Colonic mucosa (tissue), 4 donors: ENCODE measurements at regions not wholly inside any gene's neighbourhood (a gene's known extent, or its start where the extent isn't known, plus 50 kb on each side); places are given as distances from the start of the nearest gene placed in this dataset.

Source experiments
- DNase-seq: peaks from one replicate; pipeline ENCODE4 v3.0.0-alpha.2; 2020
- H3K27ac ChIP-seq: fragments of 200-600 bp; one replicate; pipeline ENCODE4 v1.8.0; 2021
- H3K27me3 ChIP-seq: fragments of 200-600 bp; one replicate; pipeline ENCODE4 v1.8.0; 2021
- H3K36me3 ChIP-seq: fragments of 200-600 bp; one replicate; pipeline ENCODE4 v1.8.0; 2021
- H3K4me1 ChIP-seq: fragments of 200-600 bp; one replicate; pipeline ENCODE4 v1.8.0; 2021; ENCODE audit warnings: mild to moderate bottlenecking
- H3K4me3 ChIP-seq: fragments of 200-600 bp; one replicate; pipeline ENCODE4 v1.8.0; 2021
- H3K9ac ChIP-seq, 2 donors: one replicate each; pipeline ENCODE4 v1.7.0; 2013; ENCODE audit warnings: control low read depth in 2 of 2, low read depth in 2 of 2, low read length in 2 of 2
- H3K9me3 ChIP-seq: fragments of 200-600 bp; one replicate; pipeline ENCODE4 v1.8.0; 2021
- intact Hi-C: fragments of 100-400 bp; cut with DNase I; formaldehyde crosslinking; loops from one replicate; pipeline ENCODE4 v1.14.1; 2022
- TF ChIP-seq, protein P1 (sequence below): fragments of 200-600 bp; IDR thresholded peaks from one replicate; pipeline ENCODE4 v1.8.0; 2022; ENCODE audit warnings: antibody characterized with exemption, mild to moderate bottlenecking
- donor health status: healthy.
- donor health status: DM: no; HTN: no; CAD: no.
- donor health status: DM: no; HTN: no; CAD: no.

GRCh38 chr3:5430701-5431100 lies 243.2 kb downstream of the EDEM1 start:
- H3K36me3 ChIP-seq = no peaks in the 10 kb centered on the region
- H3K9ac ChIP-seq = no peak overlapping the region
- TF ChIP-seq, protein P1, sequence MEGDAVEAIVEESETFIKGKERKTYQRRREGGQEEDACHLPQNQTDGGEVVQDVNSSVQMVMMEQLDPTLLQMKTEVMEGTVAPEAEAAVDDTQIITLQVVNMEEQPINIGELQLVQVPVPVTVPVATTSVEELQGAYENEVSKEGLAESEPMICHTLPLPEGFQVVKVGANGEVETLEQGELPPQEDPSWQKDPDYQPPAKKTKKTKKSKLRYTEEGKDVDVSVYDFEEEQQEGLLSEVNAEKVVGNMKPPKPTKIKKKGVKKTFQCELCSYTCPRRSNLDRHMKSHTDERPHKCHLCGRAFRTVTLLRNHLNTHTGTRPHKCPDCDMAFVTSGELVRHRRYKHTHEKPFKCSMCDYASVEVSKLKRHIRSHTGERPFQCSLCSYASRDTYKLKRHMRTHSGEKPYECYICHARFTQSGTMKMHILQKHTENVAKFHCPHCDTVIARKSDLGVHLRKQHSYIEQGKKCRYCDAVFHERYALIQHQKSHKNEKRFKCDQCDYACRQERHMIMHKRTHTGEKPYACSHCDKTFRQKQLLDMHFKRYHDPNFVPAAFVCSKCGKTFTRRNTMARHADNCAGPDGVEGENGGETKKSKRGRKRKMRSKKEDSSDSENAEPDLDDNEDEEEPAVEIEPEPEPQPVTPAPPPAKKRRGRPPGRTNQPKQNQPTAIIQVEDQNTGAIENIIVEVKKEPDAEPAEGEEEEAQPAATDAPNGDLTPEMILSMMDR = no peak
- no peak overlapping the region for H3K27ac ChIP-seq
- intact Hi-C loops = no loop called here
- H3K27me3 ChIP-seq = no peaks in the 10 kb centered on the region
- DNase-seq = no peak
- no peak overlapping the region for H3K4me3 ChIP-seq
- H3K9me3 ChIP-seq = no peaks in the 10 kb centered on the region
- no peaks in the 10 kb centered on the region for H3K4me1 ChIP-seq

GRCh38 chr3:5431146-5431545 lies 243.6 kb downstream of the EDEM1 start:
- no peaks in the 10 kb centered on the region for H3K27me3 ChIP-seq
- H3K4me1 ChIP-seq = no peaks in the 10 kb centered on the region
- intact Hi-C loops = no loop called here
- no peak overlapping the region for H3K9ac ChIP-seq
- H3K27ac ChIP-seq = no peak overlapping the region
- no peaks in the 10 kb centered on the region for H3K9me3 ChIP-seq
- H3K36me3 ChIP-seq = no peaks in the 10 kb centered on the region
- TF ChIP-seq, protein P1 = no peak
- no peak overlapping the region for H3K4me3 ChIP-seq
- no peak for DNase-seq

GRCh38 chr3:5431811-5432378 lies 244.4 kb downstream of the EDEM1 start:
- Histone ChIP-seq H3K9ac (no peak overlapping the region), H3K9me3 (no peaks in the 10 kb centered on the region), H3K27me3 (no peaks in the 10 kb centered on the region), H3K27ac (no peak overlapping the region), H3K4me3 (no peak overlapping the region), H3K36me3 (no peaks in the 10 kb centered on the region), H3K4me1 (no peaks in the 10 kb centered on the region)
- intact Hi-C loops = no loop called here
- no peak for DNase-seq
- TF ChIP-seq, protein P1 = no peak

DNA sequence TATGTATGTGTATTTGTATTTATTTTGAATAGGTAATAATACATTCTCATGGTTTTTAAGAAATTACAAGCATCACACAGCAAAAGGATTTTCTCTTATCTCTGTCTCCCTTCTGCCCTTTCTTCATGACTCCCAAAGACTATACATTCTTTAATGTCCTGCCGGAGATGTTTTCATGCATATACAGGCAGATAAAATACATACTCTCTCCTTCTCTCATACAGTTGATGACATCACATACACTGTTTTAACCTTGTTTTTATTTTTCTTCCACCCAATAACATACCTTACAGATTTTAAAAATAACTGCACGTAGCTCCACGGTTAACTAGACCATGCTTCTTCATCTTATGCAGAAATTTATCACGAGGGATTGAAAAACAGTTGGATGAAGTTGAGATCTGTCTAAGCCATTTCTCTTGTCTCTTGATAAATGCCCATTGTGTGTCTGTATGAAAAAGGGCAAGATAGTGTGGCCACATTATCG lies 249.8 kb downstream of the EDEM1 start:
- intact Hi-C loops = no loop called here
- H3K9ac ChIP-seq = no peak overlapping the region
- TF ChIP-seq, protein P1 = no peak
- no peak overlapping the region for H3K27ac ChIP-seq
- H3K4me1 ChIP-seq = no peaks in the 10 kb centered on the region
- H3K9me3 ChIP-seq = no peaks in the 10 kb centered on the region
- no peaks in the 10 kb centered on the region for H3K36me3 ChIP-seq
- no peaks in the 10 kb centered on the region for H3K27me3 ChIP-seq
- no peak overlapping the region for H3K4me3 ChIP-seq
- no peak for DNase-seq

DNA sequence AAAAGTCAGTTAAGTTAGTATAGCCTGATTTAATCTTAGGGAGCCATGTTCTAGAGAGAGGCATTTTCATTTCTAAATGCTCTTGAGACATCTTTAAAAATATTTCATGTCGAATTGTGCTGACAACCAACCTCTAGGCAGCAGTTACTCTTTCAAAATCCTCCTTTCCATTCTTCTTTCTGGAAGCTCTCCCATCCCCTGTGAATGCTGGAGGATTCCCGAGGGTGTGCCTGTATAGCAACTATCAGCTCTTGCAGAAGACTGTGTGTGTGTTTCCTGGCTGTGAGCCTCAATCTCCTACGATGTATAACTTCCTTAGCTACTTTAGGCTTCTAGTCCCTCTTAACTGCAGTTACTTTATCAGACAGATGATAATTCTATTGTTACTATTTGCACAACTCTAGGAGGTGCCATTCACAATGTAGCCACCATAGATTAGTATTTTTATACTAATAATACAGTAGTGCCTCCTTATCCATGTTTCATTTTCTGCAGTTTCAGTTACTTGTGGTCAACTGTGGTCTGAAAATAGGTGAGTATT lies 250.3 kb downstream of the EDEM1 start:
- Histone ChIP-seq H3K27me3 (no peaks in the 10 kb centered on the region), H3K27ac (no peak overlapping the region), H3K9ac (no peak overlapping the region), H3K36me3 (no peaks in the 10 kb centered on the region), H3K9me3 (no peaks in the 10 kb centered on the region), H3K4me1 (no peaks in the 10 kb centered on the region), H3K4me3 (no peak overlapping the region)
- no peak for DNase-seq
- intact Hi-C loops = no loop called here
- TF ChIP-seq, protein P1 = no peak
